GM21717 (cell line): ENCODE measurements at regions not wholly inside any gene's neighbourhood (a gene's known extent, or its start where the extent isn't known, plus 50 kb on each side); places are given as distances from the start of the nearest gene placed in this dataset.

Source experiments
- ATAC-seq: cut with Tn5 transposase; IDR thresholded peaks from one replicate; pipeline ENCODE4 v1.9.1; 2021; ENCODE audit warnings: mild to moderate bottlenecking, moderate library complexity; ENCODE audit not compliant: unreplicated experiment

DNA sequence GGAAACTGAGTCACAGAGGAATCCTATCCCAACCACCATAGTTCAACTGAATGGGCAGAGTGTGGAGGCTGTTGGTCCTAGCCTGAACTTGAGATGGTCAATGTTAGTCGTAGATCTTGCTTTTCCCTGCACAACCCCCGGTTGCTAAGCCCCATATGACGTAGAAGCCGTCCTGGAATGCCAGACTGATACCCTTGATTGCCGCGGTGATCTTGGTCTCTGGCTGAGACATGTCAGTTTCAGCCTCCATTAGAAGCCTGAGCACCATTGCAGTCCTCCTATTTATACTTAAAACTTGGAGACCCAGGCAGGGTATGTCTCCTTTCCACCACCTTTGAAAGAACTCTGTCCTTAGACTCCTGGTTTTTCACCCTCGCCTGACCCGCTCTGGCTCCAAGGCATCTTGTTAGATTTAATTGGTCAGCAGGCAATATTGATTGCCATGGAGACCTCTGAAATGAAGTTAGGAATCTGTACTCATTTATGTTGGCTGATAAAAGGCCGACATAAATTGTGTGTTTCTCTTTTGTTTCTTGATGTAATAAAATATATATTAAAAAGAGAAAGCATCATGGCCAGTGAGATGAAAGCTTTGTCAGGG, 53.4 kb downstream of the RPLP1 start:
- no peak for ATAC-seq

DNA sequence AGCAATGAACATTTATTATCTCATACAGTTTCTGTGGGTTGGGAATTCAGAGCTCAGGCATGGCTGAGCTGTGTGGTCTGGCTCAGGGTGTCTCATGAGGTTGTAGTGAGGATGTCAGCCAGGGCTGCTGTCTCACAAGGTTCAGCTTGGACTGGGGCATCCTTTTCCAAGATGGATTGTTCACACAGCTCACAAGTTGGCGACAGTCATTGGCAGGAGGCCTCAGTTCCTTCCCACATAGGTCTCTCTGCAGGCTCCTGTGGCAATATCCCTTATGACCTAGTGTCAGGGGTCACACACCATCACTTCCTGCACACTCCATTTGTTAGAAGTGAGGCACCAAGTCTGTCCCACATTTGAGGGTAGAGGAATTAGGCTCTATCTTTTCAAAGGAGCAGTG, 56.0 kb downstream of the RPLP1 start:
- ATAC-seq: no peak

DNA sequence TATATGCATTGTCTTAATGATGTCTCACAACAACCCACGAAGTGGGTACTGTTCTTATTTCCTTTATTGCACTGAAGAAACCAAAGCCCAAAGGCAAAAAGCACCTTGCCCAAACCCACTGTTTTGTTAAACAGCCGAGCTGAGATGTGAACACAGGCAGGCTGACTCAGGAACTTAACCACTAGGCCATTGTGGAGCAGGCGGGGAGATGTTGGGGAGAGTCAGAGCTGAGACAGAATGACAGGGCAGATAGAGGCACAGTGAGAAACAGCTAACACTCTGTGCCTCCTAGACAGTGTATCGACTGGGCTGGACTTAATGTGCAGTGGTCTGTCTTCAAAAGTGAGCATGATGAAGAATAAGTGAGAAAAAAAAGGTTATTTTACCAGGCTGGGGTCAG, 56.5 kb downstream of the RPLP1 start:
- no peak for ATAC-seq

DNA sequence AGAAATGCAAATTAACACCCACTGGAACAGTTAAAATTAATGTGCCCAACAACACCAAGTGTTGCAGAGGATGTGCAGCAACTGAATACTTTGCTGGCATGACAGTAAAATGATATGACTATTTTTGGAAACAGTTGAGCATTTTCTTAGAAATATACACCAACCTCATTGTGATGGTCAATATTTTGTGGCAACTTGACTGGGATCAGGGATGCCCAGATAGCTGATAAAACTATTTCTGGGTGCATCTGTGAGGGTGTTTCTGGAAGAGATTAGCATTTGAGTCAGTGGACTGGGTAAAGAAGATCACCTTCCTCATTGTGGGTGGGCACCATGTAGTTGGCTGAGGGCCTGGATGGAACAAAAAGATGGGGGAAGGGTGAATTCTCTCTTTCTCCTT, 57.9 kb downstream of the RPLP1 start:
- ATAC-seq: no peak

DNA sequence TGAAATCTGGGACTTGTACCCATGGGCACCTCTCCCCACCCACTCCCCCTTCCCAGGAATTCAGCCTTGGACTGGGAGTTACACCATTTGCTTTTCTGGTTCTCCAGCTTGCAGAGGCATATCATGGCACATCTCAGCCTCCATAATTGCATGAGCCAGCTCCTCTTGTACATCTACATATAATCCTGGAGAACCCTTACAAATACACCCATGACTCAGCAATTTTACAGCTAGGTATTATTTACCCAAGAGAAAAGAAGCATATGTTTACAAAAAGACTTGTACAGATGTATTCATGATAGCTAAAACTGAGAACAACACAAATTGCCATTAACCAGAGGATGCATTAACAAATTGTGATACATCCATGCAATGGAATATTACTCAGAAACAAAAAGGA, 58.4 kb downstream of the RPLP1 start:
- no peak for ATAC-seq

DNA sequence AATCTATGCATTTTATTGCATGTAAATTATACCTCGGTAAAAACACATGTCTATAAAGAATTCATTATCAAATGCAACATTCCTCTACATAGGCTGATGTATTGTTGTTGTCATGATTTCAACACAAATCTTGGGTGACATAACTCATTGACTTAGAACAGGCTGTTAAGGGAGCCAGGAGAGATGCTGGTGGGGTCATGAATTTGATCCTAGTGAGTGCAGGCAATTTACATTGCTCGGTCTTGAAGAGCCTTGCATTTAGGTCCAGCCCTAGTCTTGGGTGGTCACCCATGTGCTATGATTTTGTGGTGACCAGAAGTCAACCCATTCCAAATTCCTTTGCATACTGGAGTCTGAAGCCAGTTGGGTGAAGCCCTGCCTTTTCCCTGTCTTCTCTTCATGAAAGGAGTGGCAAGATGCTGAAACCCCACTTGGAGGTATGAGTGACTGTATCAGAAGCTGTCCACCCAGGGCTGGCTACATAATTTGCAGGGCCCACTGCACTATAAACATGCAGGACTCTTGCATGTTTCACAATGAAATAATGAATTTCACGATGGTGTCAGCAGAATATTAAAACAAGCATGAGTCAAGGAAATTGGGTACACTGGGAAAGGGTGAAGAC, 59.2 kb downstream of the RPLP1 start:
- ATAC-seq: no peak

DNA sequence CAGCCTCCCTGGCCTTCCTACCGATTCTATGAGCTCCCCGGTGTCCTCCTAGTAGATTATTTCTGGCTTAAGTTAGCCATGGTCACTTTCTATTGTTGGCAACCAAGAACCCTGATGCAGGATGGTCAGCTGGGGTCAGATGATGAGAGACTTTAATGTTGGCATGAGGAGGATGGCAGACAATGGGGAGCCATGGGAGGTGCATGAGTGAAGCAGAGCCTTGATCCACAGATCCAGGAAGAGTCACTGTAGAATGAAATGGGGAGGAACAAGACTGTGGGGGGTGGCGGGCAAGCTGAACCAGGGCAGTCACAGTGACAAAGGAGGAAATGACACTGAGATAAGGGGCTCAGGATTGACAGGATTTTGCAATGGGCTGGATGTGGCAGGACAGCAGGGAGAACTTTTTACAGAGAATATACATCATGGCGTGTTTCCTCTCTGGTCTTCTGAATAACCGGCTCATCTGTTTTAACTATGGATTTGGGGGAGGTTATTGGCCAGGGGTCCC, 60.9 kb downstream of the RPLP1 start:
- no peak for ATAC-seq

DNA sequence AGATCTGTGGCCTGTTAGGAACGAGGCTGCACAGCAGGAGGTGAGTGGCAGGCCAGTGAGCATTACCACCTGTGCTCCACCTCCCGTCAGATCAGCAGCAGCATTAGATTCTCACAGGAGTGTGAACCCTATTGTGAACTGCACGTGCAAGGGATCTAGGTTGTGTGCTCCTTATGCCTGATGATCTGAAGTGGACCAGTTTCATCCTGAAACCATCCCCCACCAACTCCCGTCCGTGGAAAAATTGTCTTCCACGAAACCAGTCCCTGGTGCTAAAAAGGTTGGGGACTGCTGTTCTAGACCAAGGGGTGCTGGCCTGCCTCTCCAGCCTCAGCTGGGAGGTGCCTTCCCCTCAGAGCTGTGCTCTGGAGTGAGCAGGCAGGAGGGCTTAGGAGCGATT, 61.4 kb downstream of the RPLP1 start:
- no peak for ATAC-seq

DNA sequence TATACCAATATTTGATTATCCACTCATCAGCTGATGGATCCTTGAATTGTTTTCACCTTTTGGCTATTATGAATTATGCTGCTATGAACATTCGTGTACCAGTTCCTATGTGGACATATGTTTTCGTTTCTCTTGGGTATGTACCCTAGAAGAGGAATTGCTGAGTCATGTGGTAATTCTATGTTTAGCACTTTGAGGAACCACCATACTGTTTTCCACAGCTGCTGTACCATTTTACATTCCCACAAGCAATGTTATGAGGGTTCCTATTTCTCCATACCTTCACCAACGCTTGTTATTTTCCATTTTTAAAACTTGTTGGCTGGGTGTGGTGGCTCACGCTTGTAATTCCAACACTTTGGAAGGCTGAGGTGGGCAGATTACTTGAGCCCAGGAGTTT, 62.9 kb downstream of the RPLP1 start:
- ATAC-seq: no peak

DNA sequence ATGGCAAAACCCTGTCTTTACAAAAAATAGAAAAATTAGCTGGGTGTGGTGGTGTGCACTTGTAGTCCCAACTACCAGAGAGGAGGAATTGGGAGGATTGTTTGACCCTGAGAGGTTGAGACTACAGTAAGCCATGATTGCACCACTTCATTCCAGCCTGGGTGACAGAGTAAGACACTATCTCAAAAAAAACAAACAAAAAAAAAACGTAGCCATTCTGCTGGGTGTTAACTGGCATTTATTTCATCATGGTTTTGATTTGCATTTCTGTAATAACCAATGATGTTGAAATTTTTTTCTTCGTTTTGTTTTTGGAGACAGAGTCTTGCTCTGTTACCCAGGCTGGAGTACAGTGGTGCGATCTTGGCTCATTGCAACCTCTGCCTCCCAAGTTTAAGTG, 63.3 kb downstream of the RPLP1 start:
- no peak for ATAC-seq

DNA sequence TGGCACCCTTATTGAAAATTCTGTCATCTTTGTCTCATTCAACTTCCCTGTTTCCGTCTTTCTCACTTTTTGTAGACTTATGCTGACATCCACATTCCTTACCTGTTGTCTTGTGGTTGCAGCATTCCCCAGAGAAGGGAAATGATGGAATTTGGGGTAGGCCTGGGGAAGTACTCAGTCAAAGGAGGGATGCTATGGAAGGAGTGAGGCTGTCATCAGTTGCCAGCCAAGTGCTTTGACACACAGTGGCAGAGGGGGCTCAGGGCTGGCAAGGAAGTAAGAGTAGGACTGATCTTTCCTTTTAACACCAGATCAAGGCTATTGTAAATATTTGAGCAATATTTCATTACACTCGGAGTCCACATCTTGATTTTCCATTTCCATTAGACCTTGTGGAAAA, 64.4 kb downstream of the RPLP1 start:
- no peak for ATAC-seq

DNA sequence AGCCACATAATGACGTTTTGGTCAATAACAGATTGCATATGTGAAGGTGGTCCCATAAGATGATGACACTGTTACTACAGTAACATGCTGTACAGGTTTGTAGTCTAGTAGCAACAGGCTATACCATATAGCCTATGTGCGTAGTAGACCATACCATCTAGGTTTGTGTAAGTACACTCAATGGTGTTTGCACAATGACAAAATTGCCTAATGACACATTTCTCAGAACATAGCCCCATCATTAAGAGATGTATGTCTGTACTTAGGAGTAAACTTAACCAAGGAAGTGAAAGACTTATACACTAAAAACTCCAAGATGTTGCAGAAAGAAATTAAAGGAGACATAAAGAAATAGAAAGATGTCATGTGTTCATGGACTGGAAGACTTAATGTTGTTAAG, 66.2 kb downstream of the RPLP1 start:
- no peak for ATAC-seq

DNA sequence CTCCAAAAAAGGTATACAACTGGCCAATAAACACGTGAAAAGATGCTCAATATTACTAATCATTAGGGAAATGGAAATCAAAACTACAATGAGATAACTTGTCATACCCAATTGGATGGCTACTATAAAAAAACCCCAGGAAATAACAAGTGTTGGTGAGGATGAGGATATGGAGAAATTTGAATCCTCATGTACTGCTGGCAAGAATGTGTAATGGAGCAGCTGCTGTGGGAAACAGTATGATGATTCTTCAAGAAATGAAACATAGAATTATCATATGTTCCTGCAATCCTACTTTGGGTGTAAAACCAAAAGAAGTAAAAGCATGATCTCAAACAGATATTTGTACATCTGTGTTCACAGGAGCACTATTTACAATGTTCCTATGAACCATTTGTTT, 67.4 kb downstream of the RPLP1 start:
- no peak for ATAC-seq

DNA sequence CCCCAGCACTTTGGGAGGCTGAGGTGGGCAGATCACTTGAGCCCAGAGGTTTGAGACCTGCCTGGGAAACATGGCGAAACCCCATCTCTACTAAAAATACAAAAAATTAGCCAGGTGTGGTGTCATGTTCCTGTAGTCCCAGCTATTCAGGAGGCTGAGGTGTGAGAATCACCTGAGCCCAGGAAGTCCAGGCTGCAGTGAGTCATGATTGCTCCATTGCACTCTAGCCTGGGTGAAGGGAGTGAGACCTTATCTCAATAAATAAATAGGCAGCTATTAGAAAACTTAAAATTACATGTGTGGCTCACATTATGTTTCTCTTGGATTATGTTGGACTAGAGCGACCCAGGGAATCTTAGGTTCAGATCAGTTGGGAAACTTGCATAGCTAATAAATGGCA, 69.7 kb downstream of the RPLP1 start:
- ATAC-seq: no peak

DNA sequence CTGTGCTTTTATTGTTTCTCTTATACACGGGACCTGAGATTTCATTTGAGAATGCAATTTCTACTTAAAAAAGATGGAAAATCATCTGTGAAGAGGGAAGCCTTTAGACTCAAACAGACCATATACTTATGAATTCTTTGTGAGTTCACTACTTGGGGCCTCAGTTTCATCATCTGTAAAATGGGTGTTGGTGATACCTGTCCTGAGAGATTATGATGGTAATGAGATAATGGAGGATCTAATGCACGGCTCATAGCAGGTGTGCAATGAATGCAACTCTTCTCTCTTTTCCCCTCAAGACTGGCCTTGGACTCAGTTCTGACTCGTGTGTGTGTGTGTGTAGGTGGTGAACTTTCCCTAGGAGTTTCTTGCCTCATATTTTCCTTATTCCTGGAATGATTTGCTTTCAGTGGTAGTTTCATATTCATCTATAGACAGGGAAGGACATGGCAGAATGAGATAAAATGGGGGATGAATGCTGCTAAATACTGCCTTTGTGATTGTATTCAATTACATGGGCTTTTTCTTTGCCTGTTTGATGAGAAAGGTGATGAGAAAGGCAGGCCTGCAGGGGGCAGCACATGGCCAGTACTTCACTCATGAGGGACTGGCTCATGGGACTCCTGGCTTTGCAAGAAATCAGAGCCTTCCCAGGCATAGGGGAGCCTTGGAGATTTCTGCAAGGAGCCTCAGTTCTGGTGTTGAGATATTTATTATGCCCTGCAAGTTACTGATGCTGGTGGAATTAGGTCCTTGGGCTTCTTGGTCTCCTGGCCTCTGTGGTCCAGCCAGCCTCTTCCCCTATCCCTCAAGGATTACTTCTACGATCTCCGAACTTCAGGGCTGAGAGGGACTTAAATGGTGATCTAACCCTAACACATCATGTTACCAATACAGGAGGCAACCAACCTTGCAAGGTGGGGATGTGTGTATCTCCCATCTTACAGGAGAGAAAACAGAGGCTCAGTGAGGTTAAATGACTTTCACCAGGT, 70.7 kb downstream of the RPLP1 start:
- ATAC-seq: no peak

DNA sequence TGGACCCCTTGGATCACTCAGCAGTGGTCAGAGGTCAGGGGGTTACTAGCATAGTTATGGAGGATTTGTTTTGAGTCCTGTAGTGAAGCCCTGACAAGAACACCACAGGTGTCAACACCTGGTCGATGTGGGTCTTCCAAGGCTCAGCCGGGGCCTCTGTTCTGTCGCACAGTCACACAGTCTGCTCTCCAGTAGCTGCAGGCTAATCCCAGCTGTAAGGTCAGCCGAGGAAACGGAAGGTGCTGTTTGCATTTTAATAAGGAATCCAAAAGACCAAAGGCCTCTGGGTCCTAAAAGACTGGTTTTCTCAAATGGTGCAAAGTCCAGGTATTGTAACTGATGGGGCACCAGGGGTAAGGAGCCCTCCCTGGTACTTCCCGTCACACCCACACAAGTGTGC, 71.7 kb downstream of the RPLP1 start:
- no peak for ATAC-seq

DNA sequence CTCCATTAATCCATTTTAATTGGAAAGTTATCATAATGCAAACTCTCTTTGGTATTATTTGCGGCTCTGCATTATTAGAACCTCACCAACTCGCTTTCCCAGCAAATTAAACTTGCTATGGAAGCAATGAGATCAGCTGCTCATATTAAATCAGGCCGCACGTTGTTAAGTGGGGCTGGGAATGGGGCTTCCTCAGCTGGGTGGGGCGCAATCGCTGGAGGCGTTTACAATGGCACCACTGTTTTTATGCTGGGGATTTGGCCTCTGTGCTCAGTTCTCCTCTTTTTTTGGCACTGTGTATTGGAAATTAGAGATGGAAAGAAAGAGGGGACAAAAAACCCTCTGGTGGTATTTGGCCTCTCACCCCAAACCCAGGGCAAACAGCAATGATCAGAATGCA, 72.2 kb downstream of the RPLP1 start:
- ATAC-seq: no peak

DNA sequence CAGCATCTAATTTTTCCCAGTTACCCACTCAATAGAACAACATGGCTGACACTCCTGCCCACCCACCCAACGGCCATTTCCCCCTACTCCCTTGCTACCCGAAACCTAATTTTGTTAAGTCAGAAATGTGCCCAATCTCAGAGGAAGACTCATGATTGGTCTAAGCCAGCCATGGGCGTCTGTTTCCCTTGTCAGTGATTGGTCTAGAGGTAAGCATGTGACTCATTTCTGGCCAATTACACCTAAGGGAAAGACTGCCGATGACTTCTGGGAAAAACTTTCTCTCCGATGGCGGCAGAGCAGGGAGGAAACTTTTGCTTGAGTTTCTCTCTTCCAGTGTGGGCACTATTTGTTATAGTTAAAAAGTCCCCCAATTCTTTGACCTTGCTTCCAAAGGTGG, 72.9 kb downstream of the RPLP1 start:
- no peak for ATAC-seq

DNA sequence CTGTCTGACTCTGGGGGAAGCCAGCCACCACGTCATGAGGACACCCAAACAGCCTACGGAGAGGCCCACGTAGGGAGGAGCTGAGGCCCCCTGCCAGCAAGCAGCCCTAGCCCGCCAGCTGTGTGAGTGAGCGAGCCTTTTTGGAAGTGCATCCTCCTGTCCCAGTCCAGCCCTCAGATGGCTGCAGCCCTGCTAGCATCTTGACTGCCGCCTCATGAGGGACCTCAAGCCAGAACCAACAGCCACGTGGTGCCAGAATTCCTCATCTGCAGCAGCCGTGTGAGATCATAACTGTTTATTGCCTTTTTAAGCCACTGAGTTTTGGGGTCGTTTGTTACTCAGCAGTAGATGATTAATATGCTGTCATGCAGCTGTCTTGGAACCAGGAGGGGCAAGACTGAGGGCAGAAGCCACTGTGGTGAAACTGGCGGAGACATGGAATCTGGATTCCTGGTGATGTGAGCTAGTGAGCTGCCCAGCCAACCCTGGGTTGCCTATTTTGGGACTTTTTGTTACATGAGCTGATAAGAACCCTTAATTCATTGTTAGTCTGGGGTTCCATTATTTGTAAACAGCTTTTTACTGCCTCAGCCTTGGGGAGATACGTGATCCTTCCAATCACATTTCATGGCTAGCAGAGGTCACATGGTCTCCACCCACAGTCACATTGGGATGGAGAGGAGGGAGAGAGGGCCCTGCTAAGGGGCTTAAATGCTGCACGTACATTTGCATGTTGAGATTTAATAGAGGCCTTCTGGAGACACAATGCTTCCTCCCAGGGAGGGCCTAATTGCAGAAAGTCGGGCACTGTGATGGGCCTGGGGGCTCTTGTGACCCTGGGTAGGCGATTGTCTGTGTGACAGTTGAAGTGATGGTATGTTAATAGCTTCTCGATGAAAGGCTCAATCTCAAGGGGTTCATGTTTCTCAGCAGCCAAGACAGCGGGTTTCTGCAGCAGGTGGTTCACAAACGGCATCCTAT, 73.8 kb downstream of the RPLP1 start:
- ATAC-seq: no peak

DNA sequence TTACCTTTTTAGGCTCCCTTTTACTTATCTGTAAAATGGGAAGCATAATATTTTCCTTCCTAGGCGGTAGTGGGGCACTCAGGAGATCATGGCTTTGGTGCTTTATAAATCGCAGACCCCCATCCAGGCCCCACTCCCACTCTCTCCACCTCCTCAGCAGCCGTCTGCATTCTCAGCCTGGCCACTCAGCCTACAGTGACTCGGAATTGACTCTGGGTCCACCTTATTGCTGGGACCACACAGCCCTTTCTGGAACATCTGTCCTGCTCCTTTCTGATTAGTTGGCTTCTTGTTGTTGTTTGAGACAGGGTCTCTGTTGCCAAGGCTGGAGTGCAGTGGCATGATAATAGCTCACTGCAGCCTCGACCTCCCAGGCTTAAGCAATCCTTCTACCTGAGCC, 76.5 kb downstream of the RPLP1 start:
- no peak for ATAC-seq
